Tibial nerve (tissue), 3 donors: ENCODE measurements at regions not wholly inside any gene's neighbourhood (a gene's known extent, or its start where the extent isn't known, plus 50 kb on each side); places are given as distances from the start of the nearest gene placed in this dataset.

ENCODE experiments used
- EP300 ChIP-seq, 2 donors: sonication (generic); formaldehyde crosslinking; IDR thresholded peaks; one replicate each; pipeline ENCODE4 v1.6.1; 2017; ENCODE audit warnings: antibody characterized with exemption in 2 of 2, mild to moderate bottlenecking in 1 of 2
- POLR2A ChIP-seq, 2 donors: fragments of 450-650 bp; IDR thresholded peaks; one replicate each; pipeline ENCODE4 v1.6.1; 2017; ENCODE audit warnings: antibody characterized with exemption in 2 of 2, mild to moderate bottlenecking in 2 of 2, moderate library complexity in 2 of 2

GRCh38 chr3:75115695-75116094 lies 501.2 kb upstream of the CNTN3 start:
- TF ChIP-seq POLR2A (IDR thresholded peaks at IDR 0.05): no peak
- no peak for TF ChIP-seq EP300 (IDR thresholded peaks at IDR 0.05)
